Activated CD4-positive, alpha-beta T cell treated with anti-CD3 and anti-CD28 coated beads, Interleukin-2, amount 50 U/mL, for 24 hours (primary cell): ENCODE measurements at regions not wholly inside any gene's neighbourhood (a gene's known extent, or its start where the extent isn't known, plus 50 kb on each side); places are given as distances from the start of the nearest gene placed in this dataset.
A peak's percentile ranks its signal among the peaks of the same experiment; 100 is the strongest.

Experiments used
- DNase-seq, 2 donors: peaks; one replicate each; pipeline ENCODE4 v3.0.0-alpha.2; 2020; ENCODE audit warnings: low read depth in 1 of 2, low spot score in 1 of 2

- DNase-seq, result no peak
These were observed 341.3 kb upstream of the RBMY1B start for GRCh38 chrY:21169821-21170220.

- DNase-seq, result no peak
These were observed 336.3 kb upstream of the RBMY1B start for GRCh38 chrY:21174697-21175463.

GRCh38 chrY:21175505-21175904 is 335.6 kb upstream of the RBMY1B start:
- DNase-seq, result no peak

- no peak for DNase-seq
These were observed 333.8 kb upstream of the RBMY1B start for GRCh38 chrY:21177306-21177800.

- DNase-seq, result no peak
These were observed 332.9 kb upstream of the RBMY1B start for GRCh38 chrY:21178281-21178680.

GRCh38 chrY:21180921-21181320 is 330.2 kb upstream of the RBMY1B start:
- peak; percentile 0 to 10 for DNase-seq

GRCh38 chrY:21184271-21184670 is 326.9 kb upstream of the RBMY1B start:
- no peak for DNase-seq

GRCh38 chrY:21185419-21186105 is 325.6 kb upstream of the RBMY1B start:
- DNase-seq, result no peak

- no peak for DNase-seq
These were observed 318.4 kb upstream of the RBMY1B start for GRCh38 chrY:21192694-21193093.

- DNase-seq, result no peak
These were observed 310.9 kb upstream of the RBMY1B start for GRCh38 chrY:21200246-21200645.

- no peak for DNase-seq
These were observed 283.3 kb upstream of the RBMY1B start for GRCh38 chrY:21227849-21228248.

- peak in 1 of 2 donors; percentile 29 for DNase-seq
These were observed 270.9 kb upstream of the RBMY1B start for GRCh38 chrY:21240221-21240620.

GRCh38 chrY:21240662-21241310 is 270.4 kb upstream of the RBMY1B start:
- no peak for DNase-seq

GRCh38 chrY:21242793-21243192 is 268.3 kb upstream of the RBMY1B start:
- no peak for DNase-seq

- DNase-seq, result no peak
These were observed 264.4 kb upstream of the RBMY1B start for GRCh38 chrY:21246780-21247179.

GRCh38 chrY:21248591-21248990 is 262.5 kb upstream of the RBMY1B start:
- peak in 1 of 2 donors; percentile 18 for DNase-seq

- DNase-seq, result no peak
These were observed 257.5 kb upstream of the RBMY1B start for GRCh38 chrY:21253455-21254248.

- no peak for DNase-seq
These were observed 256.7 kb upstream of the RBMY1B start for GRCh38 chrY:21254476-21254875.

GRCh38 chrY:21256820-21257219 is 254.3 kb upstream of the RBMY1B start:
- DNase-seq, result no peak

GRCh38 chrY:21259707-21260106 is 251.4 kb upstream of the RBMY1B start:
- no peak for DNase-seq

GRCh38 chrY:21260325-21260724 is 250.8 kb upstream of the RBMY1B start:
- no peak for DNase-seq
